ENCODE measurements at regions not wholly inside any gene's neighbourhood (a gene's known extent, or its start where the extent isn't known, plus 50 kb on each side); places are given as distances from the start of the nearest gene placed in this dataset.
"Not testable (repeated sequence)": the region's sequence is repeated elsewhere in the genome, so short reads cannot be mapped to it uniquely, and the experiment has no call there.

DNA sequence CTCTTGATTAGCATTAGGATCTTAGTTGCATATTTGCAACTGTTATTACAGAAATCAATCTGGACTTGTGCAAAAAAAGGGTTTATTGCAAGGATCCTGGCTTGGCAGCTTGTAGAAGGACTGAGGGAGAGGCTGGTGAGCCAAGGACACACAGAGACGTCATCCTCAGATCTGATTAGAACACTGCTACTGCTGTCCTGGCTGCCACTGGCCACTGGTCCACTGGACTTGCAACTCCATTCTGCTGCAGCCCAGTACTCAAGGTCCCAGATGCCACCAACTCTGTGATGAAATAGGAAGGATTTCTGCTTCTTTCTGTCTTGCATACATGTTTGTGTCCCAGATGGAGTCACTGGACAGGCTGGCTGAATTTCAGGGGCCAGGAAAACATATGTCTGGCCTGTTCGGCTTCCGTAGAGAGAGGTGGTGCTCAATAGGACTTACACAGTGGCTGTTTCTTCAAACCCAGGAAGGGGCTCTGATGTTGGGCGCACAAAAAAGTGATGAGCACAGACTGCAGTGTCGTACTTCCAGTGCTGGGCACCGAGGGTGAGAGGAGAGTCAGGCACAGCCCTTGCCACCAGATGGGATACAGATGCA, 68.9 kb upstream of the SH3PXD2B start:
- TF ChIP-seq, protein P1, sequence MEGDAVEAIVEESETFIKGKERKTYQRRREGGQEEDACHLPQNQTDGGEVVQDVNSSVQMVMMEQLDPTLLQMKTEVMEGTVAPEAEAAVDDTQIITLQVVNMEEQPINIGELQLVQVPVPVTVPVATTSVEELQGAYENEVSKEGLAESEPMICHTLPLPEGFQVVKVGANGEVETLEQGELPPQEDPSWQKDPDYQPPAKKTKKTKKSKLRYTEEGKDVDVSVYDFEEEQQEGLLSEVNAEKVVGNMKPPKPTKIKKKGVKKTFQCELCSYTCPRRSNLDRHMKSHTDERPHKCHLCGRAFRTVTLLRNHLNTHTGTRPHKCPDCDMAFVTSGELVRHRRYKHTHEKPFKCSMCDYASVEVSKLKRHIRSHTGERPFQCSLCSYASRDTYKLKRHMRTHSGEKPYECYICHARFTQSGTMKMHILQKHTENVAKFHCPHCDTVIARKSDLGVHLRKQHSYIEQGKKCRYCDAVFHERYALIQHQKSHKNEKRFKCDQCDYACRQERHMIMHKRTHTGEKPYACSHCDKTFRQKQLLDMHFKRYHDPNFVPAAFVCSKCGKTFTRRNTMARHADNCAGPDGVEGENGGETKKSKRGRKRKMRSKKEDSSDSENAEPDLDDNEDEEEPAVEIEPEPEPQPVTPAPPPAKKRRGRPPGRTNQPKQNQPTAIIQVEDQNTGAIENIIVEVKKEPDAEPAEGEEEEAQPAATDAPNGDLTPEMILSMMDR (conservative IDR thresholded peaks at IDR 0.05; ENCODE audit: low read depth, low read length), result no peak
- no peak for DNase-seq (ENCODE audit: low read depth)
- no peak overlapping the region for H3K4me3 ChIP-seq (ENCODE audit: low read depth, low read length)

DNA sequence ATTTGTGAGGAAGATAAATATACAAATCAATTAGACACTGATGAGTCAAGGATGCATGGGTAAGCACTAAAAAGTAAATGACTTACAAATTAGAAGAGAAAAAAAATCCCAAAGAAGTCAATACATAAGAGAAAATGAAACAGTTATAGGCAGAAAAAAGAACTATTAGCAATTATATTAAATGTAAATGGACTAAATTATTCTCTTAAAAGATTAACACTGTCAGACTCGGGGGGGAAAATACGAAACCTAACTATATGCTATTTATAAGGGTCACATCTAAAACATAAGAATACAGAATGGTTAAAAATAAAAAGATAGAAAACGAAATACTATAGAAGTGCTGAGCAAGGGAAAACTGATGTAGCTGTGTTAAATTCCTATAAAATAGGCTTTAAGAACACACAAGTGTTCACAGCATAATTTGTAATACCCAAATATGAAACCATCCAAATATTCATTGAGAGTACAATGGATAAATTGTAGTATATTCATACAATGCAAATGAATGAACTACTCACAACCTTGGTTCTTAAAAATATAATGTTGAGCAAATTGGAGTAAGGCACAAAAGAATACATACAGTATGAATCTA, 67.1 kb upstream of the SH3PXD2B start:
- H3K4me3 ChIP-seq (ENCODE audit: low read depth, low read length), result no peak overlapping the region
- TF ChIP-seq, protein P1 (conservative IDR thresholded peaks at IDR 0.05; ENCODE audit: low read depth, low read length), result no peak
- no peak for DNase-seq (ENCODE audit: low read depth)

DNA sequence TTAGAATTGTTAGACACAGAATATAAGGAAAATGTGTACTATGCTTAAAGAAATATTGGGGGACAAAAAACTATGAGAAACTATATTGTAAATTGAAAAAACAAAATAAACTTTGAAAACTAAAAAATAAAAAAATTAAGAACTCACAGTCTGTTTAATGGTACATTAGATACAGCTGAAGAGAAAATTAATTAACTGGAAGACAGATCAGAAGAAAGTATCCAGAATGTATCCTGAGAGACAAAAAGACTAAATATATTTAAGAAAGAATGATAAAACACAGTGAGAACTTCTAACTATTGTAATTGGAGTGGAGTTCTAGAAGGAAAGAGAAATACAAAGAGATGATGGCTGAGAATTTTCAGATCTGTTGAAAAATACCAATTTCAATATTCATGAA, 57.6 kb upstream of the SH3PXD2B start:
- TF ChIP-seq, protein P1 (conservative IDR thresholded peaks at IDR 0.05; ENCODE audit: low read depth, low read length), result no peak
- H3K4me3 ChIP-seq (ENCODE audit: low read depth, low read length), result no peak overlapping the region
- no peak for DNase-seq (ENCODE audit: low read depth)

DNA sequence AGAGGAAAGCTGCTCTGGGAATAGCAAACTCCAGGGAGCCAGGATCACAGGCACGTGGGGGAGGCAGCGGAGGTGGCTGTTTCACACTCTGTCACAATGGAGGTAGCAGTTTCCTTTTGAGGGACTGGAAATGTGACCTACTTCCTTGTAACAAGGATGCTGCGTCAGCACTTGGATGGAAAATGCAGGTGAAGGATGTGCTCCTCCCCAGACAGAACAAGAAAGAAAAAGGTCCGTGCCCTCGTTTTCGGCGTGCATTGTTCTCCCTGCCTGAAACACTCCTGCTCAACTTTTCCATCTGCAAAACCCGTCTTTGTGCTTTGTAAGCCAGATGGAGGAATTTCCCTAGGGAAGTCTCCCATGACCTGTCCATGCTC, 55.1 kb upstream of the SH3PXD2B start:
- TF ChIP-seq, protein P1 (conservative IDR thresholded peaks at IDR 0.05; ENCODE audit: low read depth, low read length), result no peak
- H3K4me3 ChIP-seq (ENCODE audit: low read depth, low read length), result no peak overlapping the region
- DNase-seq (ENCODE audit: low read depth), result no peak

DNA sequence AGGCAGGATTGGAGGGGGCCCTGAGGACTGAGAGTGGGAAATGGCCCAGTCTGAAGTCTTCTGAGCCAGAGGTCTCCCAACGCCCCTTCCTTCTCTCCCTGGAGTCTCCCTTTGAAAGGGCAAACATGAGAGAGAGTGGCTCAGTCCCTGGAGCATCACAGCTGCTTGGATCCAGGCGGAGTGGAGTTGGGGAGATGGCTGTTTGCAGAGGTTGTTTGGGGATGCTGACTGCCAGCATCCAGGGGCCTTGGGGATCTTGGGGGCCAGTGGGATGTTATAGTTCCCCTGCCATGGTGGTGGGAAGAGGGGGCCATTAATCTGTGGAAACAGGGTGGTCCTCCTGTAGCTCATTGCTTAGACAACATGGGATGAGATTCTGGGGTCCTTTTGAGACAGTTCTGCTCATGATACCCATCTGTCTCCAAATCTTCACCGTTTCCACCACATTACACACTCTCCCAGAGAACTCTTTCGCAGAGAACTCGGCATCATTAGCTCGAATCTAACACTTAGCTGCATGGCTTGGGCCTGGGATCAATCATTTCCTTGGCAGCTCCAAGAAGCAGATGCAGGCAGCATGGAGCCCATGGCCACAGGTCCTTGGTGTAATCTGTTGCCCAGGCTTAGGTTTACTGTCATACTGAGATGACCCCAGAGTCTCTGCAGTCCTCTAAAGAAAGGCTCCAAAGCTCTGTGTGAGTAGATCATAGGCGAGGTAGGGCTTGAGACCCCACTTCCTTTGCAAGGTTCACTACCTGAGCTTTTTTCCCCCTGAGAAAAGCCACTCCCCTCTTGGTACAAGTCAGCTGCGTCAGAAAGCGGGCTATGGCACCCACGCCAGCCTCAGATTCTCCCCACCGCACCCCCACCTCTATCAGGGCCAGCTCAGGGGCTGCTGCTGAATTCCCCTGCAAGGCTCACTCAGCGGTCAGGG, 54.4 kb upstream of the SH3PXD2B start:
- TF ChIP-seq, protein P1 (conservative IDR thresholded peaks at IDR 0.05; ENCODE audit: low read depth, low read length), result no peak
- no peak for DNase-seq (ENCODE audit: low read depth)

DNA sequence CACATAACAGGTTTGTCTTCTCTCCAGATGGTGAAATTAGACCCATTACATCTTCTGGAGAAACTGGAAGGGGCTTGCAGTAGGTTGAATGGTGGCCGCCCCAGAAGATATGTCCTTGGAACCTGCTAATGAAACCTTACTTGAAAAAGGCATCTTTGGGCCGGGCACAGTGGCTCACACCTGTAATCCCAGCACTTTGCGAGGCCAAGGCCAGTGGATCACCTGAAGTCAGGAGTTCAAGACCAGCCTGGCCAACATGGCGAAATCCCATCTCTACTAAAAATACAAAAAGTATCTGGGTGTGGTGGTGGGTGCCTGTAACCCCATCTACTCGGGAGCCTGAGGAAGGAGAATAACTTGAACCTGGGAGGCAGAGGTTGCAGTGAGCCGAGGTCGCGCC, 53.2 kb upstream of the SH3PXD2B start:
- H3K4me3 ChIP-seq (ENCODE audit: low read depth, low read length); DNase-seq (ENCODE audit: low read depth): not testable (repeated sequence)

More for the DNA sequence above, 54.4 kb upstream of the SH3PXD2B start:
- no peak overlapping the region for H3K4me3 ChIP-seq (ENCODE audit: low read depth, low read length)

DNA sequence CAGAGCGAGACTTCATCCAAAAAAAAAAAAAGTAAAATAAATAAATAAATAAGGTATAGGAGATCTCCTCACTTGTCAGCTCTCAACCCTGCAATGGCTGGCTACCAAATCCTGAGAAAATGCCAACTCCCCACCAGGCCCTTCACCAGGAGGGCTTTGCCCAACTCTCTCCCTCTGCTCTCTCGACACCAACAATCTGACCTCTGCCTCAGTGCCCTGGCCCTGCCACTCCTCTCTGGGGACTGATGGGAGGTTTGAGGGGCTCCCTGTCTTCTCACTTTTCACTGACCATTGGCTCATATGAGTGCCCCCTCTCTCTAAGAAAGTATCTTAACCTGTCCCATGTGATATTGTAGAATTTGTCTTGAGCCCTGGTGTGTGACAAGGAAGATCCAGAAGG, 52.6 kb upstream of the SH3PXD2B start:
- TF ChIP-seq, protein P1 (conservative IDR thresholded peaks at IDR 0.05; ENCODE audit: low read depth, low read length), result no peak
- no peak overlapping the region for H3K4me3 ChIP-seq (ENCODE audit: low read depth, low read length)
- DNase-seq (ENCODE audit: low read depth), result no peak
